ENCODE measurements at regions not wholly inside any gene's neighbourhood (a gene's known extent, or its start where the extent isn't known, plus 50 kb on each side); places are given as distances from the start of the nearest gene placed in this dataset.

- H3K9me3 ChIP-seq (ENCODE audit: control insufficient read depth in 4 of 4, low read length in 3 of 4): no peaks in the 10 kb centered on the region
- H3K9ac ChIP-seq (ENCODE audit: low read depth in 1 of 2, low read length in 2 of 2): no peak overlapping the region
- H3K4me3 ChIP-seq (ENCODE audit: low read depth in 1 of 3, low read length in 3 of 3): no peak overlapping the region
- DNase-seq (ENCODE audit: low spot score): no peak
- H3K4me1 ChIP-seq (ENCODE audit: control insufficient read depth in 4 of 4, insufficient read depth in 4 of 4, low read length in 3 of 4): no peaks in the 10 kb centered on the region
- WGBS: 60% methylated on average over 2 of the region's 2 CpGs
- H3K36me3 ChIP-seq (ENCODE audit: control insufficient read depth in 4 of 4, insufficient read depth in 3 of 4, low read depth in 1 of 4, low read length in 3 of 4): no peaks in the 10 kb centered on the region
- no peak for TF ChIP-seq HNF4A (conservative IDR thresholded peaks at IDR 0.05)
- no peak for TF ChIP-seq CTCF (IDR thresholded peaks at IDR 0.05; ENCODE audit: low read depth, low read length, missing input control)
- TF ChIP-seq ATF3 (IDR thresholded peaks at IDR 0.05): no peak
- TF ChIP-seq EGR1 (IDR thresholded peaks at IDR 0.05; ENCODE audit: low read depth in 2 of 2): no peak
- TF ChIP-seq, protein P1, sequence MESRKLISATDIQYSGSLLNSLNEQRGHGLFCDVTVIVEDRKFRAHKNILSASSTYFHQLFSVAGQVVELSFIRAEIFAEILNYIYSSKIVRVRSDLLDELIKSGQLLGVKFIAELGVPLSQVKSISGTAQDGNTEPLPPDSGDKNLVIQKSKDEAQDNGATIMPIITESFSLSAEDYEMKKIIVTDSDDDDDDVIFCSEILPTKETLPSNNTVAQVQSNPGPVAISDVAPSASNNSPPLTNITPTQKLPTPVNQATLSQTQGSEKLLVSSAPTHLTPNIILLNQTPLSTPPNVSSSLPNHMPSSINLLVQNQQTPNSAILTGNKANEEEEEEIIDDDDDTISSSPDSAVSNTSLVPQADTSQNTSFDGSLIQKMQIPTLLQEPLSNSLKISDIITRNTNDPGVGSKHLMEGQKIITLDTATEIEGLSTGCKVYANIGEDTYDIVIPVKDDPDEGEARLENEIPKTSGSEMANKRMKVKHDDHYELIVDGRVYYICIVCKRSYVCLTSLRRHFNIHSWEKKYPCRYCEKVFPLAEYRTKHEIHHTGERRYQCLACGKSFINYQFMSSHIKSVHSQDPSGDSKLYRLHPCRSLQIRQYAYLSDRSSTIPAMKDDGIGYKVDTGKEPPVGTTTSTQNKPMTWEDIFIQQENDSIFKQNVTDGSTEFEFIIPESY (IDR thresholded peaks at IDR 0.05): no peak
- H3K27ac ChIP-seq (ENCODE audit: low read depth in 1 of 2, low read length in 2 of 2): no peak overlapping the region
- H3K27me3 ChIP-seq (ENCODE audit: control insufficient read depth in 4 of 4, insufficient read depth in 4 of 4, low read length in 3 of 4): peaks cover 0 to 2% (median 0%) of the 10 kb centered on the region in 4 donors
Observed at GRCh38 chr6:166084951-166085350, 82.7 kb downstream of the TBXT start.

GRCh38 chr6:166079841-166080240 lies 87.8 kb downstream of the TBXT start:
- no peaks in the 10 kb centered on the region for H3K9me3 ChIP-seq (ENCODE audit: control insufficient read depth in 4 of 4, low read length in 3 of 4)
- DNase-seq (ENCODE audit: low spot score): no peak
- H3K27me3 ChIP-seq (ENCODE audit: control insufficient read depth in 4 of 4, insufficient read depth in 4 of 4, low read length in 3 of 4): no peaks in the 10 kb centered on the region
- no peak overlapping the region for H3K27ac ChIP-seq (ENCODE audit: low read depth in 1 of 2, low read length in 2 of 2)
- WGBS: 80% methylated on average over 6 of the region's 6 CpGs
- H3K9ac ChIP-seq (ENCODE audit: low read depth in 1 of 2, low read length in 2 of 2): no peak overlapping the region
- no peaks in the 10 kb centered on the region for H3K4me1 ChIP-seq (ENCODE audit: control insufficient read depth in 4 of 4, insufficient read depth in 4 of 4, low read length in 3 of 4)
- H3K4me3 ChIP-seq (ENCODE audit: low read depth in 1 of 3, low read length in 3 of 3): no peak overlapping the region
- H3K36me3 ChIP-seq (ENCODE audit: control insufficient read depth in 4 of 4, insufficient read depth in 3 of 4, low read depth in 1 of 4, low read length in 3 of 4): no peaks in the 10 kb centered on the region
- TF ChIP-seq JUND (IDR thresholded peaks at IDR 0.05) (no peak), ATF3 (IDR thresholded peaks at IDR 0.05) (no peak), YY1 (IDR thresholded peaks at IDR 0.05) (no peak), EGR1 (IDR thresholded peaks at IDR 0.05; ENCODE audit: low read depth in 2 of 2) (no peak), HNF4G (IDR thresholded peaks at IDR 0.05) (no peak), RAD21 (IDR thresholded peaks at IDR 0.05) (no peak), SP1 (IDR thresholded peaks at IDR 0.05) (no peak), TAF1 (conservative IDR thresholded peaks at IDR 0.05) (no peak), GABPA (IDR thresholded peaks at IDR 0.05 in 1 of 2, conservative IDR thresholded peaks at IDR 0.05 in 1 of 2) (no peak), RXRA (IDR thresholded peaks at IDR 0.05) (no peak)
- TF ChIP-seq, protein P2, sequence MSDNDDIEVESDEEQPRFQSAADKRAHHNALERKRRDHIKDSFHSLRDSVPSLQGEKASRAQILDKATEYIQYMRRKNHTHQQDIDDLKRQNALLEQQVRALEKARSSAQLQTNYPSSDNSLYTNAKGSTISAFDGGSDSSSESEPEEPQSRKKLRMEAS (IDR thresholded peaks at IDR 0.05): no peak
- TF ChIP-seq, protein P3, sequence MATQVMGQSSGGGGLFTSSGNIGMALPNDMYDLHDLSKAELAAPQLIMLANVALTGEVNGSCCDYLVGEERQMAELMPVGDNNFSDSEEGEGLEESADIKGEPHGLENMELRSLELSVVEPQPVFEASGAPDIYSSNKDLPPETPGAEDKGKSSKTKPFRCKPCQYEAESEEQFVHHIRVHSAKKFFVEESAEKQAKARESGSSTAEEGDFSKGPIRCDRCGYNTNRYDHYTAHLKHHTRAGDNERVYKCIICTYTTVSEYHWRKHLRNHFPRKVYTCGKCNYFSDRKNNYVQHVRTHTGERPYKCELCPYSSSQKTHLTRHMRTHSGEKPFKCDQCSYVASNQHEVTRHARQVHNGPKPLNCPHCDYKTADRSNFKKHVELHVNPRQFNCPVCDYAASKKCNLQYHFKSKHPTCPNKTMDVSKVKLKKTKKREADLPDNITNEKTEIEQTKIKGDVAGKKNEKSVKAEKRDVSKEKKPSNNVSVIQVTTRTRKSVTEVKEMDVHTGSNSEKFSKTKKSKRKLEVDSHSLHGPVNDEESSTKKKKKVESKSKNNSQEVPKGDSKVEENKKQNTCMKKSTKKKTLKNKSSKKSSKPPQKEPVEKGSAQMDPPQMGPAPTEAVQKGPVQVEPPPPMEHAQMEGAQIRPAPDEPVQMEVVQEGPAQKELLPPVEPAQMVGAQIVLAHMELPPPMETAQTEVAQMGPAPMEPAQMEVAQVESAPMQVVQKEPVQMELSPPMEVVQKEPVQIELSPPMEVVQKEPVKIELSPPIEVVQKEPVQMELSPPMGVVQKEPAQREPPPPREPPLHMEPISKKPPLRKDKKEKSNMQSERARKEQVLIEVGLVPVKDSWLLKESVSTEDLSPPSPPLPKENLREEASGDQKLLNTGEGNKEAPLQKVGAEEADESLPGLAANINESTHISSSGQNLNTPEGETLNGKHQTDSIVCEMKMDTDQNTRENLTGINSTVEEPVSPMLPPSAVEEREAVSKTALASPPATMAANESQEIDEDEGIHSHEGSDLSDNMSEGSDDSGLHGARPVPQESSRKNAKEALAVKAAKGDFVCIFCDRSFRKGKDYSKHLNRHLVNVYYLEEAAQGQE (IDR thresholded peaks at IDR 0.05): no peak
